Neural cell (in vitro differentiated cells): ENCODE measurements at regions not wholly inside any gene's neighbourhood (a gene's known extent, or its start where the extent isn't known, plus 50 kb on each side); places are given as distances from the start of the nearest gene placed in this dataset.

Source experiments
- CTCF ChIP-seq: fragments of 450-650 bp; IDR thresholded peaks from 2 replicates; pipeline ENCODE4 v1.5.1; 2014; ENCODE audit warnings: antibody characterized with exemption, mild to moderate bottlenecking, moderate library complexity; ENCODE audit not compliant: poor library complexity, severe bottlenecking
- EP300 ChIP-seq: fragments of 450-650 bp; conservative IDR thresholded peaks from 2 replicates; pipeline ENCODE4 v1.6.1; 2014; ENCODE audit warnings: antibody characterized with exemption, mild to moderate bottlenecking, moderate library complexity; ENCODE audit not compliant: poor library complexity, severe bottlenecking
- EZH2 ChIP-seq: fragments of 200-600, 300-800 bp; shearing (Covaris generic), sonication (generic); IDR thresholded peaks from 2 replicates; pipeline ENCODE4 v1.6.1; 2014; ENCODE audit warnings: antibody characterized with exemption, low read length, borderline replicate concordance, mild to moderate bottlenecking; ENCODE audit not compliant: insufficient read depth, poor library complexity, severe bottlenecking
- POLR2AphosphoS5 ChIP-seq: IDR thresholded peaks from 2 replicates; pipeline ENCODE4 v1.6.1; 2012
- RAD21 ChIP-seq: fragments of 450-650 bp; conservative IDR thresholded peaks from 2 replicates; pipeline ENCODE4 v1.6.1; 2014; ENCODE audit warnings: antibody characterized with exemption, mild to moderate bottlenecking, moderate library complexity
- TAF1 ChIP-seq: IDR thresholded peaks from 2 replicates; pipeline ENCODE4 v1.6.1; 2012; ENCODE audit warnings: low read depth
- TF ChIP-seq, protein P1 (sequence below): IDR thresholded peaks from 2 replicates; pipeline ENCODE4 v1.6.1; 2012; ENCODE audit warnings: borderline replicate concordance

- TF ChIP-seq, protein P1, sequence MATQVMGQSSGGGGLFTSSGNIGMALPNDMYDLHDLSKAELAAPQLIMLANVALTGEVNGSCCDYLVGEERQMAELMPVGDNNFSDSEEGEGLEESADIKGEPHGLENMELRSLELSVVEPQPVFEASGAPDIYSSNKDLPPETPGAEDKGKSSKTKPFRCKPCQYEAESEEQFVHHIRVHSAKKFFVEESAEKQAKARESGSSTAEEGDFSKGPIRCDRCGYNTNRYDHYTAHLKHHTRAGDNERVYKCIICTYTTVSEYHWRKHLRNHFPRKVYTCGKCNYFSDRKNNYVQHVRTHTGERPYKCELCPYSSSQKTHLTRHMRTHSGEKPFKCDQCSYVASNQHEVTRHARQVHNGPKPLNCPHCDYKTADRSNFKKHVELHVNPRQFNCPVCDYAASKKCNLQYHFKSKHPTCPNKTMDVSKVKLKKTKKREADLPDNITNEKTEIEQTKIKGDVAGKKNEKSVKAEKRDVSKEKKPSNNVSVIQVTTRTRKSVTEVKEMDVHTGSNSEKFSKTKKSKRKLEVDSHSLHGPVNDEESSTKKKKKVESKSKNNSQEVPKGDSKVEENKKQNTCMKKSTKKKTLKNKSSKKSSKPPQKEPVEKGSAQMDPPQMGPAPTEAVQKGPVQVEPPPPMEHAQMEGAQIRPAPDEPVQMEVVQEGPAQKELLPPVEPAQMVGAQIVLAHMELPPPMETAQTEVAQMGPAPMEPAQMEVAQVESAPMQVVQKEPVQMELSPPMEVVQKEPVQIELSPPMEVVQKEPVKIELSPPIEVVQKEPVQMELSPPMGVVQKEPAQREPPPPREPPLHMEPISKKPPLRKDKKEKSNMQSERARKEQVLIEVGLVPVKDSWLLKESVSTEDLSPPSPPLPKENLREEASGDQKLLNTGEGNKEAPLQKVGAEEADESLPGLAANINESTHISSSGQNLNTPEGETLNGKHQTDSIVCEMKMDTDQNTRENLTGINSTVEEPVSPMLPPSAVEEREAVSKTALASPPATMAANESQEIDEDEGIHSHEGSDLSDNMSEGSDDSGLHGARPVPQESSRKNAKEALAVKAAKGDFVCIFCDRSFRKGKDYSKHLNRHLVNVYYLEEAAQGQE = no peak
- TF ChIP-seq CTCF (no peak), EP300 (no peak), POLR2AphosphoS5 (no peak), TAF1 (no peak), RAD21 (no peak), EZH2 (no peak)
These were observed 153.8 kb upstream of the TACR1 start for GRCh38 chr2:75353131-75353530.
